Body of pancreas (tissue), 4 donors: ENCODE measurements at regions not wholly inside any gene's neighbourhood (a gene's known extent, or its start where the extent isn't known, plus 50 kb on each side); places are given as distances from the start of the nearest gene placed in this dataset.

Experiments used
- ATAC-seq: fragments of 150-250 bp; one replicate; pipeline ENCODE4 v1.9.1; 2016
- DNase-seq, 4 donors: peaks; one replicate each; pipeline ENCODE4 v3.0.0-alpha.2; 2019
- H3K27ac ChIP-seq, 4 donors: fragments of 200-600 bp; sonication (generic); 1 replicate in 3 of 4; 2 replicates in 1 of 4; pipeline versions ENCODE4 v1.5.1 to v1.6.1; 2016 to 2019; ENCODE audit warnings: mild to moderate bottlenecking in 1 of 4, mixed read lengths in 1 of 4, moderate library complexity in 1 of 4
- H3K27me3 ChIP-seq, 2 donors: fragments of 200-600 bp; sonication (generic); one replicate each; pipeline ENCODE4 v1.6.0; 2016; ENCODE audit warnings: mild to moderate bottlenecking in 1 of 2
- H3K36me3 ChIP-seq, 2 donors: fragments of 200-600 bp; sonication (generic); replicated peaks in 1 of 2; 2 replicates each; pipeline ENCODE4 v1.5.1; 2016; ENCODE audit warnings: low read depth in 2 of 2; ENCODE audit not compliant: insufficient read depth in 1 of 2
- H3K4me1 ChIP-seq: fragments of 200-600 bp; sonication (generic); one replicate; pipeline ENCODE4 v1.6.0; 2016
- H3K4me3 ChIP-seq, 2 donors: fragments of 200-600 bp; sonication (generic); 1 replicate in 1 of 2; 2 replicates in 1 of 2; pipeline ENCODE4 v1.5.1; 2016 to 2019
- H3K9me3 ChIP-seq, 3 donors: fragments of 200-600 bp; sonication (generic); 1 replicate in 2 of 3; 2 replicates in 1 of 3; pipeline ENCODE4 v1.5.1; 2016
- POLR2A ChIP-seq, 3 donors: fragments of 450-650 bp; IDR thresholded peaks; one replicate each; pipeline ENCODE4 v1.6.1; 2016; ENCODE audit warnings: antibody characterized with exemption in 3 of 3, mild to moderate bottlenecking in 2 of 3
- WGBS, 2 donors: methylation state at CpG; one replicate each; pipeline ENCODE4 v1.1.5; 2017; 5-methylcytosine and 5-hydroxymethylcytosine counted together
- intact Hi-C: fragments of 100-400 bp; cut with DNase I; formaldehyde crosslinking; loops from one replicate; pipeline ENCODE4 v1.15.1; 2023
- TF ChIP-seq, protein P1 (sequence below), 7 experiments: fragments of 450-650 bp in 4 of 7; fragments of 200-600 bp in 3 of 7; sonication (generic) in 3 of 7; IDR thresholded peaks; one replicate each; pipeline ENCODE4 v1.5.1; 2016 to 2019; ENCODE audit warnings: antibody characterized with exemption in 7 of 7

DNA sequence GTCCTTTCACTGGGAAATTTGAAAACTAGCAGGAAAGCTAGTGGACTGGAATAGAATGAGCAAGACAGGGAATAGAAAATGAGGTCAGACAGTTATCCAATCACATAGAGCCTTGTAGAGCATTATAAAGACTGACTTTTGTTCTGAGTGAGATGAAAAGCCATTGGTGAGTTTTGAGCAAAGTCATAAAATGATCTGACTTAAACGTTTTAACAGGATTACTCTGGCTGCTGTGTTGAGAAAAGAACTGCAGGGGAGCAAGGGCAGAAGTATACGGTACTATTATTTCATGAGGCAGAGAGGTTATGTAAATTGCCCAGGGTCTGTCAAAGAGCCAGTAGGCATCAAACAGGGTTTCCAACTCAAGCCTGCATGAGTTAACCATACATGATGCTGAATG is 393.4 kb downstream of the TFEC start:
- H3K27me3 ChIP-seq, result no peaks in the 10 kb centered on the region
- 50 to 60% methylated on average over 2 of the region's 2 CpGs for WGBS, 2 donors
- H3K4me3 ChIP-seq, result no peak overlapping the region
- peaks cover 6% of the 10 kb centered on the region for H3K4me1 ChIP-seq
- no peaks in the 10 kb centered on the region for H3K9me3 ChIP-seq
- no peak overlapping the region for H3K27ac ChIP-seq
- H3K36me3 ChIP-seq, result no peaks in the 10 kb centered on the region
- no peak for ATAC-seq
- intact Hi-C loops, result no loop called here
- DNase-seq, result no peak
- TF ChIP-seq, protein P1, sequence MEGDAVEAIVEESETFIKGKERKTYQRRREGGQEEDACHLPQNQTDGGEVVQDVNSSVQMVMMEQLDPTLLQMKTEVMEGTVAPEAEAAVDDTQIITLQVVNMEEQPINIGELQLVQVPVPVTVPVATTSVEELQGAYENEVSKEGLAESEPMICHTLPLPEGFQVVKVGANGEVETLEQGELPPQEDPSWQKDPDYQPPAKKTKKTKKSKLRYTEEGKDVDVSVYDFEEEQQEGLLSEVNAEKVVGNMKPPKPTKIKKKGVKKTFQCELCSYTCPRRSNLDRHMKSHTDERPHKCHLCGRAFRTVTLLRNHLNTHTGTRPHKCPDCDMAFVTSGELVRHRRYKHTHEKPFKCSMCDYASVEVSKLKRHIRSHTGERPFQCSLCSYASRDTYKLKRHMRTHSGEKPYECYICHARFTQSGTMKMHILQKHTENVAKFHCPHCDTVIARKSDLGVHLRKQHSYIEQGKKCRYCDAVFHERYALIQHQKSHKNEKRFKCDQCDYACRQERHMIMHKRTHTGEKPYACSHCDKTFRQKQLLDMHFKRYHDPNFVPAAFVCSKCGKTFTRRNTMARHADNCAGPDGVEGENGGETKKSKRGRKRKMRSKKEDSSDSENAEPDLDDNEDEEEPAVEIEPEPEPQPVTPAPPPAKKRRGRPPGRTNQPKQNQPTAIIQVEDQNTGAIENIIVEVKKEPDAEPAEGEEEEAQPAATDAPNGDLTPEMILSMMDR (IDR thresholded peaks at IDR 0.05), result no peak
- TF ChIP-seq POLR2A (IDR thresholded peaks at IDR 0.05), result no peak

- WGBS, 2 donors, result 66 to 67% methylated on average over 6 of the region's 6 CpGs
- Histone ChIP-seq H3K9me3 (no peaks in the 10 kb centered on the region), H3K36me3 (no peaks in the 10 kb centered on the region), H3K4me1 (peaks cover 6% of the 10 kb centered on the region), H3K27me3 (no peaks in the 10 kb centered on the region), H3K27ac (no peak overlapping the region), H3K4me3 (no peak overlapping the region)
- intact Hi-C loops, result no loop called here
- DNase-seq, result no peak
- TF ChIP-seq, protein P1 (IDR thresholded peaks at IDR 0.05), result no peak
- TF ChIP-seq POLR2A (IDR thresholded peaks at IDR 0.05), result no peak
- no peak for ATAC-seq
These were observed 394.7 kb downstream of the TFEC start for GRCh38 chr7:115635876-115636275.

- 53 to 55% methylated on average over 1 of the region's 1 CpG for WGBS, 2 donors
- Histone ChIP-seq H3K9me3 (no peaks in the 10 kb centered on the region), H3K27ac (no peak overlapping the region), H3K4me3 (no peak overlapping the region), H3K36me3 (no peaks in the 10 kb centered on the region), H3K4me1 (peaks cover 6% of the 10 kb centered on the region), H3K27me3 (no peaks in the 10 kb centered on the region)
- intact Hi-C loops, result no loop called here
- ATAC-seq (no peak), DNase-seq (no peak)
- TF ChIP-seq, protein P1 (IDR thresholded peaks at IDR 0.05), result no peak
- TF ChIP-seq POLR2A (IDR thresholded peaks at IDR 0.05), result no peak
These were observed 395.2 kb downstream of the TFEC start for GRCh38 chr7:115635376-115635775.

DNA sequence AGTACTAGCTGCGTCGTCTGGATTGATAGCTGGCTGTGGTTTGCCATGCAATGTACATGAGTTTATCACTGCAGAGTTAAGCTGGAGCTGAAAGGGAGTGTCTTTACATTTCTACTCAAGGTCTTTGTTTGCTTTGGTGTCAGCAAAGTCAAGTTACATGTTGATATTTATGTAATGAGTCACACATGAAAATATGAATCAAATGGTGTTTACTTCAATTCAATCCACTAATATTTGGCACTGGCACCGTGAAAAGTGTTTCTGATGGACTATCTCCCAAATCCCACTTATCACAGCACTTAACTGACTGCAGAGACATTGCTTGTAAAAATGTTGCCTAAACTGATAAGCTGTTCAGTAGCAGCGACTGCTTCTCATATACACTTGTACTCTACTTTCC is 395.9 kb downstream of the TFEC start:
- WGBS, 2 donors, result 7 to 8% methylated on average over 4 of the region's 4 CpGs
- Histone ChIP-seq H3K27me3 (no peaks in the 10 kb centered on the region), H3K9me3 (no peaks in the 10 kb centered on the region), H3K27ac (no peak overlapping the region), H3K4me1 (peaks cover 6% of the 10 kb centered on the region), H3K4me3 (no peak overlapping the region), H3K36me3 (no peaks in the 10 kb centered on the region)
- DNase-seq, result no peak
- TF ChIP-seq, protein P1 (IDR thresholded peaks at IDR 0.05), result no peak
- no peak for TF ChIP-seq POLR2A (IDR thresholded peaks at IDR 0.05)
- intact Hi-C loops, result no loop called here
- ATAC-seq, result no peak

DNA sequence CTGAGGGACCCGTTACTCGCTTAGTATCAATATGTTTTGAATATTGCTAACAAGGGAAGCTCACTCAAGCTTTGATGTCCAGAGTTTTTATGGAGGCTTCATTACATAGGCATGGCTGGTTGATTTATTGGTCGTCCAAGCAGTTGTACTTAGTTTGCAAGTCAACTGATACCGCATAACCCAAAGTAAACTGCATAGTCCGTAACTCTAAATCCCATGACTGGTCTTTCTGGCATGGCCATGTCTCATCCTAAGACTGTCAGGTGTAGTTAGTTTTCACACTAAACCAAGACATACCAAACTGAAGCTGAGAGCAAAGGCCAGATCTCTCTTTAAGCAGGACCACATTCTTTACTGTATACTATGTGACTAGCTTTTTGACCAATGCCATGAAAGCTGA is 397.9 kb downstream of the TFEC start:
- Histone ChIP-seq H3K4me1 (peaks cover 6% of the 10 kb centered on the region), H3K36me3 (no peaks in the 10 kb centered on the region), H3K27me3 (no peaks in the 10 kb centered on the region), H3K4me3 (no peak overlapping the region), H3K9me3 (no peaks in the 10 kb centered on the region), H3K27ac (no peak overlapping the region)
- no peak for DNase-seq
- TF ChIP-seq, protein P1 (IDR thresholded peaks at IDR 0.05), result no peak
- TF ChIP-seq POLR2A (IDR thresholded peaks at IDR 0.05), result no peak
- WGBS, 2 donors, result 81 to 87% methylated on average over 5 of the region's 5 CpGs
- intact Hi-C loops, result no loop called here
- no peak for ATAC-seq
